ENCODE measurements at regions not wholly inside any gene's neighbourhood (a gene's known extent, or its start where the extent isn't known, plus 50 kb on each side); places are given as distances from the start of the nearest gene placed in this dataset.

- TF ChIP-seq CTCF (conservative IDR thresholded peaks at IDR 0.05; ENCODE audit: low read depth, low read length) (no peak), EZH2 (IDR thresholded peaks at IDR 0.05; ENCODE audit: low read length, unreplicated experiment) (no peak), EZH2phosphoT487 (IDR thresholded peaks at IDR 0.05; ENCODE audit: borderline replicate concordance, low read length) (no peak)
Observed at GRCh38 chr5:74390306-74390637, 250.3 kb downstream of the ENC1 start.
